ENCODE measurements at regions not wholly inside any gene's neighbourhood (a gene's known extent, or its start where the extent isn't known, plus 50 kb on each side); places are given as distances from the start of the nearest gene placed in this dataset.
"Not testable (repeated sequence)": the region's sequence is repeated elsewhere in the genome, so short reads cannot be mapped to it uniquely, and the experiment has no call there.

DNA sequence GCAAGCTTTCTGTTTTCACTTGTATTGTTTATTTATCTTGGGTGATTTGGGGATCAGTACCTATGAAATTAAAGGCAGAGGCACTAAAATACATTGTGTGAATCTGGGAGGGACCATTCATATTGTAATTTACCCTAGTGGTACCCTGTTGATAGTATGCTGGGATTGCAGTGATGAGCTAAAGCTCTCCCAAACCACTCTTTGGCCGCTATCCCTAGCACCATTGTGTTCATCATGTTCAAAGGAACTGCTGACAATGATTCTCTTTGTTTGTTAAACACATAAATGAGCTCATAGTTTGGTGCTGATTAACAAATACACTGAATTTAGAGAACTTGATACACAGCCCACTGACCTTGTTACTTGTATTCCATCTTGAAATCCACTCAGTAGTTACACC lies 1469.8 kb downstream of the CDH11 start:
- DNase-seq, result no peak

- DNase-seq, result no peak
These were observed 1471.3 kb downstream of the CDH11 start for GRCh38 chr16:63650550-63650949.

- DNase-seq, result not testable (repeated sequence)
These were observed 1488.0 kb downstream of the CDH11 start for GRCh38 chr16:63633706-63634445.

- no peak for DNase-seq
These were observed 1492.6 kb downstream of the CDH11 start for GRCh38 chr16:63629272-63629671.

DNA sequence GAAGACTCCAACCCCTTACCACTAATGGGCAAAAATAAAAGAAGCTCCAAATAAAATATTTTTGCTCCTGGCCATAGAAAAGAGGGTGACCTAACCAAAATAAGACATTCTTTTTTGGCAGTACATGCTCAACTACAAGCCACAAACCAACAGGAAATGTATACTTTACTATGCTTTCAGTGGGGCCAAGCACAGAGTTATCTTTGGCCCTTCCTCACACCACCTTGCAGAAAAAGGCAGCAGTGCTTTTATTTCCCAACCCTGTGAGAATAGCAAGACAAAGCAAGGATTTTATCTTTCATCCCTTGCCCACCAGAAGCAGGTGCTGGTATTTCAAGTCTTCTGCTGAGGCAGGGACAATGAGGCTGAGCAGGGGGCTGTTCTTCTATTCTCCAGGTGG lies 1493.1 kb downstream of the CDH11 start:
- DNase-seq, result no peak

DNA sequence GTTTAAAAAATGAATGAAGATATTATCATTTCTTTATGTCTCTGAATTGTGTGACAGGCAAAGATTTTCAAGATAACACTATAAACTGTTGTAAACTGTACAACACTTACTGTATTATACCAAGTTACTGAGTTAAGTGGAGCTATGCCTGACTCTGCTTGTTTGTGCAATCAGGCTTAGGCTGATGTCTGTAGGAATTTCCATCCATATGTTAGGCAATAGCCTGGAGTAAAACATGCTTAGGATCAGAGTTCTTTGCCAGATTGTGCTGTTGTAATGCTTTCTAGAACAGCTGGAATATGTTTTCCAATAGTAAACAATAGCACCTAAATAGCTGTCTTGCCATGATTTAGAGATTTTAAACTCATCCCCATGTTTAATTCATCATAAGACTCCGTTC lies 1496.7 kb downstream of the CDH11 start:
- DNase-seq, result no peak

- DNase-seq, result no peak
These were observed 1498.3 kb downstream of the CDH11 start for GRCh38 chr16:63623551-63624039.

GRCh38 chr16:63618896-63619485 lies 1502.9 kb downstream of the CDH11 start:
- DNase-seq, result no peak

- DNase-seq, result no peak
These were observed 1503.7 kb downstream of the CDH11 start for GRCh38 chr16:63617990-63618763.

- DNase-seq, result no peak
These were observed 1504.5 kb downstream of the CDH11 start for GRCh38 chr16:63617047-63617989.

DNA sequence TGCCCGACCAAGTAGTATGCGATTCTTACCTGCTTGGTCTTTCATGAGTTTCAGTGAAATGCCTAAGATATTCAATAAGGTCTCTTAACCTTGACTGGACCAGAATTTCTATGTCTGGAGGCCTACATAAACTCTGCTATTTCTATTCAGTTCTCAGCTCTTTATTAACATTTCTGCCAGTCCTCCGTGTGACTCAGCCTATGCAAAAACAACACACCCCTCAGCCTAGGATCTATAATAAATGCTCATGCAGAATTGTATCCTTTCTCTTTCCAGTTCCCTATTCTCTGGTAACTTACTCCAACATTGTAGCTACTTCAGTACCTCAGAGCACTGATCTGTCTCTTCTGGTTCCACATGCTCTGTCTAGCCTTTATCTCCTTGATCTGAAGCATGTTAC lies 1507.4 kb downstream of the CDH11 start:
- no peak for DNase-seq

DNA sequence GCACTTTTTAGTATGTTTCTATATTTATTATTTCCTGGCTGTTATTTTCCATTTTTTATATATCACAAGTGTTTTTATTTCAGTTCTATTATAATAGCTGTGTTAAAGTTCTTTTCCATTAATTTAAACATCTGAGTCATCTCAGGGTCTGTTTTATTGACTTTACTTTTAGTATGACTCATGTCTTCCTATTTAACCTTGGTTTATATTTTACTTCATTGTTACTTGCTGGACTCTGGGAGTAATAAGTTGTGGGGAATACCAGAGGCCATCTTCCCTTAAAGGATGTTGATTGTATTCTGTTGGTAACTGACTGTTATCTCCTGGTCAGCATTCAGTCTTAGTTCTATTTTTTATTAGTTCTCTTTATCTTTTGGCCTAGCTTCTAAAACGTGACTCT lies 1508.2 kb downstream of the CDH11 start:
- no peak for DNase-seq

GRCh38 chr16:63612462-63613227 lies 1509.2 kb downstream of the CDH11 start:
- no peak for DNase-seq

DNA sequence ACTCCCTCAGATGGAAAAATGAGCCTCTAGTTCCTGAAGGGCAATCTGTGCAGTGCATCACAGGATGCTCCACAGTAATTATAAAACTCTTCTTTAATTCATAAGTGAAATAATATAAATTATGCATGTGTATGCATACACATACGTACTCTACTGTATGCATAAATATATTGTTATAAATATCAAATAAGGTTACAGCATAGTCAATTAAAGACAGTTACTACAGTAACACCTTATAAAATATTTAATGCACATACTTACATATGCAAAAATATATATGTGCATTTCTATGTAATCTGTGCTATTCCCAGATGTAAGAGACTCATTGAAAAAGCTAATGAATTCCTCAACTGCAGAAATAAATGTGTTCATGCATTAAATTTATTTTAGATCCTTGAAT lies 1515.1 kb downstream of the CDH11 start:
- DNase-seq, result no peak

- DNase-seq, result no peak
These were observed 1519.5 kb downstream of the CDH11 start for GRCh38 chr16:63602206-63602927.

DNA sequence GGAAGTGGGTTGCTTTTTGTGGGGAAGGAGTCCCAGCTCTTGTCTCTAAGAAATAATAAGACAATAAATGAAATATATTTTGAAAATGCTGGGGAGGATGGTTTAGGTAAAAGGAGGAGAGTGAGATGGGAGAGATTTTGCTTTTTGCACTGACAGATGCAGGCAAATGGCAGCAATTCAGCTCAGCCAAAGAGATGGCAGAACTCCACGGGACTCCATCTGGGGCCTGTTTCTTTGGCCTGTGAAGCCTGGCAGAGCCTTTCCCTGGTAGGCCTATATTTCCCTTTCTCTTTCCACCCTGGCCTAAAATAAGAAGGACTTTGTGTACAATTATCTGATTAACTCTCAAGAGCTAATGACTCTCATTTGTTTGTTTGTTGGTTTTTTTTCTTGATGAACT lies 1525.1 kb downstream of the CDH11 start:
- DNase-seq, result no peak

GRCh38 chr16:63592852-63593251 lies 1529.0 kb downstream of the CDH11 start:
- no peak for DNase-seq

DNA sequence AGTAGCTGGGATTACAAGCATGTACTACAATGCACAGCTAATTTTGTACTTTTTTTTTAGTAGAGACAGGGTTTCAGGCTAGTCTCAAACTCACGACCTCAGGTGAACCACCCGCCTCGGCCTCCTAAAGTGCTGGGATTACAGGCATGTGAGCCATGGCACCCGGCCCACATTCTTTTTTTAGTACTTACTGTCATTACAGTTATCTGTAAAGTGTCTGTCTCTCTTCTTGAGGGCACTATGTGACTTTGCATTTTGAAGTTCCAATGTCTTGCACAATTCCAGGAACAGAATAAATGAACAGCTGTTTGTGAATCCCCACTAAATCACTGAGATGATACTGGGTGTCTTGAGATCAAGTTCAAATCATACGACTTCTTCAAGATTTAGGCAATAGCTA lies 1540.3 kb downstream of the CDH11 start:
- no peak for DNase-seq

- DNase-seq, result no peak
These were observed 1542.6 kb upstream of the CDH8 start for GRCh38 chr16:63578791-63579190.

- no peak for DNase-seq
These were observed 1541.7 kb upstream of the CDH8 start for GRCh38 chr16:63577891-63578290.

GRCh38 chr16:63575041-63575440 lies 1538.8 kb upstream of the CDH8 start:
- DNase-seq, result no peak
